Stomach (tissue), 4 donors: ENCODE measurements at regions not wholly inside any gene's neighbourhood (a gene's known extent, or its start where the extent isn't known, plus 50 kb on each side); places are given as distances from the start of the nearest gene placed in this dataset.

Source experiments
- POLR2A ChIP-seq, 4 donors: fragments of 450-650 bp; IDR thresholded peaks; one replicate each; pipeline ENCODE4 v1.6.1; 2016; ENCODE audit warnings: antibody characterized with exemption in 4 of 4, control low read depth in 2 of 4, mild to moderate bottlenecking in 1 of 4, moderate library complexity in 1 of 4
- TF ChIP-seq, protein P1 (sequence below), 7 experiments: fragments of 450-650 bp in 4 of 7; fragments of 200-600 bp in 3 of 7; sonication (generic) in 3 of 7; IDR thresholded peaks; one replicate each; pipeline ENCODE4 v1.5.1; 2016 to 2019; ENCODE audit warnings: antibody characterized with exemption in 7 of 7, control low read depth in 2 of 7, mild to moderate bottlenecking in 1 of 7

DNA sequence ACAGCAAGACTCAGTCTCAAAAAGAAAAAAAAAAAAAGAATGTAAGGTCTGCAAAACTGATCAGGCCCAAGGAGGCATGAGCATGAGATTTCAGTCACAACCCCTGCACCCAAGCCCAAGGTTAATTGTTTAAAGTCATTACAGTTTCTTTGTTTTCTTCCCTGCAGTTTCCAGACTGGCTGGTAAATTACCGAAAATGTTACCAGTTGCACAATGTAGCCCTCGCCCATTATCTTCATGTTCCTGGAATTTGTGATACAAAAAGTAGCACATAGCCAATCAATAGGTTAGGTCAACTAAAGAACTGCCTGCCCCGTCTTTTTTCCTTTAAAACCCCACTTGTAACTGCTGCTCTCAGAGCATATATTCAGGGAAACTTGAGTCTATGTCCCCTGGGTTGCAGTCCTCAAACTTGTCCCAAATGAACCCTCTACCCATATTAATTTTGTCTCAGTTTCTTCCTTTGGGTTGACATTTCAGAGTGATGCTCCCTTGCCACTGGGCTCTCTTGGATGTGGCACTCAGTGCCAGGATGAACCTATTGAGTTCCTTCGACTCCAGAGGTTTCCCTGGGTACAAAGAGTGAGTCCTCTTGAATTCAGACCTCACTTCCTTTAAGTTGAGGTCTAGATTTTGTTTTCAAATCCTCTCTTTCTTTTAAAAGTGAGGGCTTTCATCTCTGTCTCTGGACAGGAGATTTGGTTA, 216.2 kb upstream of the HS6ST1 start:
- TF ChIP-seq, protein P1, sequence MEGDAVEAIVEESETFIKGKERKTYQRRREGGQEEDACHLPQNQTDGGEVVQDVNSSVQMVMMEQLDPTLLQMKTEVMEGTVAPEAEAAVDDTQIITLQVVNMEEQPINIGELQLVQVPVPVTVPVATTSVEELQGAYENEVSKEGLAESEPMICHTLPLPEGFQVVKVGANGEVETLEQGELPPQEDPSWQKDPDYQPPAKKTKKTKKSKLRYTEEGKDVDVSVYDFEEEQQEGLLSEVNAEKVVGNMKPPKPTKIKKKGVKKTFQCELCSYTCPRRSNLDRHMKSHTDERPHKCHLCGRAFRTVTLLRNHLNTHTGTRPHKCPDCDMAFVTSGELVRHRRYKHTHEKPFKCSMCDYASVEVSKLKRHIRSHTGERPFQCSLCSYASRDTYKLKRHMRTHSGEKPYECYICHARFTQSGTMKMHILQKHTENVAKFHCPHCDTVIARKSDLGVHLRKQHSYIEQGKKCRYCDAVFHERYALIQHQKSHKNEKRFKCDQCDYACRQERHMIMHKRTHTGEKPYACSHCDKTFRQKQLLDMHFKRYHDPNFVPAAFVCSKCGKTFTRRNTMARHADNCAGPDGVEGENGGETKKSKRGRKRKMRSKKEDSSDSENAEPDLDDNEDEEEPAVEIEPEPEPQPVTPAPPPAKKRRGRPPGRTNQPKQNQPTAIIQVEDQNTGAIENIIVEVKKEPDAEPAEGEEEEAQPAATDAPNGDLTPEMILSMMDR (IDR thresholded peaks at IDR 0.05): no peak
- no peak for TF ChIP-seq POLR2A (IDR thresholded peaks at IDR 0.05)
